ENCODE measurements at regions not wholly inside any gene's neighbourhood (a gene's known extent, or its start where the extent isn't known, plus 50 kb on each side); places are given as distances from the start of the nearest gene placed in this dataset.

- DNase-seq: no peak
Observed at GRCh38 chr3:159779883-159780282, 208.8 kb upstream of the IL12A start.

- DNase-seq: no peak
Observed at GRCh38 chr3:159781867-159782266, 206.8 kb upstream of the IL12A start.

GRCh38 chr3:159782724-159783421 lies 205.8 kb upstream of the IL12A start:
- DNase-seq: no peak

- no peak for DNase-seq
Observed at GRCh38 chr3:159783780-159784742, 204.6 kb upstream of the IL12A start.

- no peak for DNase-seq
Observed at GRCh38 chr3:159785273-159785708, 203.3 kb upstream of the IL12A start.

GRCh38 chr3:159786489-159787177 lies 202.0 kb upstream of the IL12A start:
- no peak for DNase-seq

- no peak for DNase-seq
Observed at GRCh38 chr3:159787178-159787574, 201.5 kb upstream of the IL12A start.

- DNase-seq: no peak
Observed at GRCh38 chr3:159787794-159788205, 200.8 kb upstream of the IL12A start.

- DNase-seq: no peak
Observed at GRCh38 chr3:159788291-159788690, 200.3 kb upstream of the IL12A start.

GRCh38 chr3:159789017-159789416 lies 199.6 kb upstream of the IL12A start:
- no peak for DNase-seq

GRCh38 chr3:159789742-159790635 lies 198.6 kb upstream of the IL12A start:
- no peak for DNase-seq

- DNase-seq: no peak
Observed at GRCh38 chr3:159791336-159791735, 197.3 kb upstream of the IL12A start.

GRCh38 chr3:159792070-159792469 lies 196.6 kb upstream of the IL12A start:
- no peak for DNase-seq

- no peak for DNase-seq
Observed at GRCh38 chr3:159795042-159795441, 193.6 kb upstream of the IL12A start.

GRCh38 chr3:159795681-159796175 lies 192.9 kb upstream of the IL12A start:
- DNase-seq: no peak

GRCh38 chr3:159796226-159796625 lies 192.4 kb upstream of the IL12A start:
- DNase-seq: no peak

GRCh38 chr3:159796744-159797143 lies 191.9 kb upstream of the IL12A start:
- DNase-seq: no peak

- no peak for DNase-seq
Observed at GRCh38 chr3:159797771-159798170, 190.9 kb upstream of the IL12A start.

- peak; percentile 33 for DNase-seq
Observed at GRCh38 chr3:159798951-159799350, 189.7 kb upstream of the IL12A start.

- peak; percentile 63 for DNase-seq
Observed at GRCh38 chr3:159800434-159801155, 188.0 kb upstream of the IL12A start.

- DNase-seq: no peak
Observed at GRCh38 chr3:159802864-159803263, 185.8 kb upstream of the IL12A start.
